Caco-2 (cell line): ENCODE measurements at regions not wholly inside any gene's neighbourhood (a gene's known extent, or its start where the extent isn't known, plus 50 kb on each side); places are given as distances from the start of the nearest gene placed in this dataset.
A peak's percentile ranks its signal among the peaks of the same experiment; 100 is the strongest.

Source experiments
- BruUV-seq: library from RNA; stranded (reverse); fragments of 400-500 nt; replicated peaks from 2 replicates; lab custom pipeline; 2021; lab: Mats Ljungman, UMichigan
- CTCF ChIA-PET: fragments of 300-600 bp; sonication (Branson Sonifier 250); formaldehyde crosslinking; loops from one replicate; lab custom pipeline; 2022; ENCODE audit warnings: antibody characterized with exemption; lab: Charles Lee
- POLR2A ChIA-PET: fragments of 300-600 bp; sonication (Branson Sonifier 250); formaldehyde crosslinking; loops from one replicate; lab custom pipeline; 2022; ENCODE audit warnings: antibody characterized with exemption; lab: Charles Lee
- DNase-seq, 2 experiments: peaks; one replicate each; pipeline versions ENCODE4 v3.0.0 to v3.0.0-alpha.2; 2020 to 2022
- H3K27me3 ChIP-seq: replicated peaks from 2 replicates; pipeline ENCODE4 v1.6.0; 2011; ENCODE audit warnings: low read length; ENCODE audit not compliant: control insufficient read depth, insufficient read depth
- H3K36me3 ChIP-seq: 2 replicates; pipeline ENCODE4 v1.5.1; 2011; ENCODE audit warnings: low read length; ENCODE audit not compliant: control insufficient read depth, insufficient read depth
- H3K4me1 ChIP-seq: fragments of 250-450 bp; sonication (Bioruptor Pico); 2 replicates; pipeline ENCODE4 v1.5.1; 2020; ENCODE audit warnings: mild to moderate bottlenecking
- H3K4me3 ChIP-seq: 2 replicates; pipeline ENCODE4 v1.5.1; 2011; ENCODE audit warnings: low read depth, mild to moderate bottlenecking, control low read depth, low read length
- H3K9me3 ChIP-seq: fragments of 250-450 bp; sonication (Bioruptor Pico); 2 replicates; pipeline ENCODE4 v1.5.1; 2020; ENCODE audit warnings: mild to moderate bottlenecking, moderate library complexity
- H3K27ac Mint-ChIP-seq: one replicate; pipeline ENCODE4 v1.8.0; 2022; ENCODE audit warnings: mixed read lengths; ENCODE audit not compliant: unreplicated experiment
- H3K27me3 Mint-ChIP-seq: one replicate; pipeline ENCODE4 v1.8.0; 2022; ENCODE audit warnings: mixed read lengths; ENCODE audit not compliant: insufficient read depth, unreplicated experiment
- H3K36me3 Mint-ChIP-seq: one replicate; pipeline ENCODE4 v1.8.0; 2022; ENCODE audit warnings: mild to moderate bottlenecking, mixed read lengths; ENCODE audit not compliant: insufficient read depth, unreplicated experiment
- H3K4me1 Mint-ChIP-seq: one replicate; pipeline ENCODE4 v1.8.0; 2022; ENCODE audit warnings: low read depth, mixed read lengths; ENCODE audit not compliant: unreplicated experiment
- H3K4me3 Mint-ChIP-seq: one replicate; pipeline ENCODE4 v1.8.0; 2022; ENCODE audit warnings: mild to moderate bottlenecking, moderate library complexity, mixed read lengths; ENCODE audit not compliant: unreplicated experiment
- H3K9me3 Mint-ChIP-seq: one replicate; pipeline ENCODE4 v1.8.0; 2022; ENCODE audit warnings: mixed read lengths; ENCODE audit not compliant: unreplicated experiment
- intact Hi-C: fragments of 100-400 bp; cut with micrococcal nuclease; formaldehyde crosslinking; loops from one replicate; pipeline ENCODE4 v1.10.0; 2022; ENCODE audit not compliant: unreplicated experiment
- TF ChIP-seq, protein P1 (sequence below), 2 experiments: fragments of 200-600 bp in 1 of 2; IDR thresholded peaks; 1 replicate in 1 of 2; 2 replicates in 1 of 2; pipeline versions ENCODE4 v1.5.1 to v1.8.0; 2011 to 2022; ENCODE audit warnings: antibody characterized with exemption in 1 of 2, control low read depth in 1 of 2, inconsistent platforms in 1 of 2, low read depth in 1 of 2, low read length in 1 of 2, mild to moderate bottlenecking in 1 of 2, moderate library complexity in 1 of 2; ENCODE audit not compliant: insufficient read depth in 1 of 2, severe bottlenecking in 1 of 2, unreplicated experiment in 1 of 2

DNA sequence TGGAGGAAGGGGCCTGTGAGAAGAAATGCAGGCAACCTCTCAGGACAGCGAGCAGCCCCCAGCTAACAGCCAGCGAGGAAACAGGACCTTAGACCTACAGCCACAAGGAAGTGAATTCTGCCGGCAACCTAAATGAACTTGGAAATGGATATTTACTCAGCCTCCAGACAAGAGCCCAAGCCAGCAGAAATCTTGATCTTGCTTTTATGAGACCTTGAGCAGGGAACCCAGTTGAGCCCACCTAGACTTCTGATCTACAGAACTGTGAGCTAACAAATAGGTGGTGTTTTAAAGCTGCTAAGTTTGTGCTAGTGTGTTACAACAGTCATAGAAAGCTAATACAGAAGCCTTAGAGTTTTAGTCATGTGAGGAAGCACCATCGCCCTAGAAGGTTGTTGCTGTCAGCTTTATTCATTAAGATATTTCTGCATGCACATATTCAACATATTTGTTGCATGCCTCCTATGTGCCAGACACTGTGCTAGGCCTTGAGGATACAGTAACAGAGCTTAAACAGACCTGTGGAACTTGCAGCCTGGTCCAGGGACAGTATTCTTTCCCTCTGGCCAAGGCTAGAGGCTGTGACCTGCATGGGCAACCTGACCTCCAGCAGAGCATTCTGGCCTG lies 50.3 kb downstream of the NALF2 start:
- ChIA-PET CTCF (no interaction called here), POLR2A (no interaction called here)
- no peak overlapping the region for H3K4me3 ChIP-seq
- H3K4me1 Mint-ChIP-seq: no peaks in the 10 kb centered on the region
- TF ChIP-seq, protein P1, sequence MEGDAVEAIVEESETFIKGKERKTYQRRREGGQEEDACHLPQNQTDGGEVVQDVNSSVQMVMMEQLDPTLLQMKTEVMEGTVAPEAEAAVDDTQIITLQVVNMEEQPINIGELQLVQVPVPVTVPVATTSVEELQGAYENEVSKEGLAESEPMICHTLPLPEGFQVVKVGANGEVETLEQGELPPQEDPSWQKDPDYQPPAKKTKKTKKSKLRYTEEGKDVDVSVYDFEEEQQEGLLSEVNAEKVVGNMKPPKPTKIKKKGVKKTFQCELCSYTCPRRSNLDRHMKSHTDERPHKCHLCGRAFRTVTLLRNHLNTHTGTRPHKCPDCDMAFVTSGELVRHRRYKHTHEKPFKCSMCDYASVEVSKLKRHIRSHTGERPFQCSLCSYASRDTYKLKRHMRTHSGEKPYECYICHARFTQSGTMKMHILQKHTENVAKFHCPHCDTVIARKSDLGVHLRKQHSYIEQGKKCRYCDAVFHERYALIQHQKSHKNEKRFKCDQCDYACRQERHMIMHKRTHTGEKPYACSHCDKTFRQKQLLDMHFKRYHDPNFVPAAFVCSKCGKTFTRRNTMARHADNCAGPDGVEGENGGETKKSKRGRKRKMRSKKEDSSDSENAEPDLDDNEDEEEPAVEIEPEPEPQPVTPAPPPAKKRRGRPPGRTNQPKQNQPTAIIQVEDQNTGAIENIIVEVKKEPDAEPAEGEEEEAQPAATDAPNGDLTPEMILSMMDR (IDR thresholded peaks at IDR 0.05; ENCODE audit: insufficient read depth in 1 of 2, low read depth in 1 of 2, low read length in 1 of 2, severe bottlenecking in 1 of 2, unreplicated experiment in 1 of 2): no peak
- no peak overlapping the region for H3K4me3 Mint-ChIP-seq
- no TSS peak for BruUV-seq
- H3K4me1 ChIP-seq: peaks cover 19% of the 10 kb centered on the region
- H3K27me3 ChIP-seq: no peaks in the 10 kb centered on the region
- no peak for DNase-seq
- no peaks in the 10 kb centered on the region for H3K9me3 ChIP-seq
- no peaks in the 10 kb centered on the region for H3K36me3 ChIP-seq
- intact Hi-C loops: no loop called here
- H3K36me3 Mint-ChIP-seq: no peaks in the 10 kb centered on the region
- no peaks in the 10 kb centered on the region for H3K9me3 Mint-ChIP-seq
- H3K27me3 Mint-ChIP-seq: no peaks in the 10 kb centered on the region
- no peak overlapping the region for H3K27ac Mint-ChIP-seq

DNA sequence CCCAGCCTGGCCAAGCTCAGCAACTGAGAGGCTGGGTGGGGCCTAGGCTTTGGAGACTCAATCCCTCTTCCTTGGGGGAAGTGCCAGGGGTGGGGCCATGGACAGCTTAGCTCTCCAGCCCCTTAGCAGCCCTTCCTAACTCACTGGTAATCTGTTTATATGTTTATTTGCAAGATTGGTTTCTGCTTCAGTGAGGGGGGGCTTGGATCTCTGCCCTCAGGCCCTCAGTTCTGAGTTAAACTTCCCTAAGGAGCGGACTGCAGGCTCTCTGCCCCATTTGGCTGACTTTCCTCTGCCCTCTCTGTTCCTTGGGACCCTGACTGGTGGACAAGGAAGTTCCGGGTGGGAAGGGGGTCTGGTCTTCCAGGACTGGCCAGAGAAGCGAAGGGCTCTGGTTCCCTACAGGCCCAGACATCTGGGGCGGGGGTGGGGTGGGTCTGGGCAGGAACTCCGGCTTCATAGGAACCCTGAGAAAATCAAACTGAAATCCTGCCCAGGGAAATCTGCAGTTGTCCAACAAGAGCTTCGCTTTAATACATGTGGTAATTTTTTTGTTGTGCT lies 51.4 kb downstream of the NALF2 start:
- H3K27me3 ChIP-seq: no peaks in the 10 kb centered on the region
- no peak overlapping the region for H3K4me3 ChIP-seq
- H3K4me1 ChIP-seq: peaks cover 19% of the 10 kb centered on the region
- intact Hi-C loops: loop anchor here (1.0 kb wide), 2 partner anchors 52 to 63 kb away; no protein-coding TSS in a partner anchor
- H3K4me3 Mint-ChIP-seq: peak overlapping the region; percentile 54
- H3K36me3 Mint-ChIP-seq: no peaks in the 10 kb centered on the region
- H3K9me3 ChIP-seq: no peaks in the 10 kb centered on the region
- peak overlapping the region; percentile 89 for H3K27ac Mint-ChIP-seq
- ChIA-PET CTCF (interaction anchor here (1.0 kb wide), 1 partner anchor 60 kb away, joined by 3 read pairs; the partner anchor contains the start of gene EDA), POLR2A (no interaction called here)
- H3K27me3 Mint-ChIP-seq: no peaks in the 10 kb centered on the region
- no TSS peak for BruUV-seq
- H3K4me1 Mint-ChIP-seq: no peaks in the 10 kb centered on the region
- no peaks in the 10 kb centered on the region for H3K9me3 Mint-ChIP-seq
- no peaks in the 10 kb centered on the region for H3K36me3 ChIP-seq
- DNase-seq: no peak
- TF ChIP-seq, protein P1 (IDR thresholded peaks at IDR 0.05; ENCODE audit: insufficient read depth in 1 of 2, low read depth in 1 of 2, low read length in 1 of 2, severe bottlenecking in 1 of 2, unreplicated experiment in 1 of 2): no peak

DNA sequence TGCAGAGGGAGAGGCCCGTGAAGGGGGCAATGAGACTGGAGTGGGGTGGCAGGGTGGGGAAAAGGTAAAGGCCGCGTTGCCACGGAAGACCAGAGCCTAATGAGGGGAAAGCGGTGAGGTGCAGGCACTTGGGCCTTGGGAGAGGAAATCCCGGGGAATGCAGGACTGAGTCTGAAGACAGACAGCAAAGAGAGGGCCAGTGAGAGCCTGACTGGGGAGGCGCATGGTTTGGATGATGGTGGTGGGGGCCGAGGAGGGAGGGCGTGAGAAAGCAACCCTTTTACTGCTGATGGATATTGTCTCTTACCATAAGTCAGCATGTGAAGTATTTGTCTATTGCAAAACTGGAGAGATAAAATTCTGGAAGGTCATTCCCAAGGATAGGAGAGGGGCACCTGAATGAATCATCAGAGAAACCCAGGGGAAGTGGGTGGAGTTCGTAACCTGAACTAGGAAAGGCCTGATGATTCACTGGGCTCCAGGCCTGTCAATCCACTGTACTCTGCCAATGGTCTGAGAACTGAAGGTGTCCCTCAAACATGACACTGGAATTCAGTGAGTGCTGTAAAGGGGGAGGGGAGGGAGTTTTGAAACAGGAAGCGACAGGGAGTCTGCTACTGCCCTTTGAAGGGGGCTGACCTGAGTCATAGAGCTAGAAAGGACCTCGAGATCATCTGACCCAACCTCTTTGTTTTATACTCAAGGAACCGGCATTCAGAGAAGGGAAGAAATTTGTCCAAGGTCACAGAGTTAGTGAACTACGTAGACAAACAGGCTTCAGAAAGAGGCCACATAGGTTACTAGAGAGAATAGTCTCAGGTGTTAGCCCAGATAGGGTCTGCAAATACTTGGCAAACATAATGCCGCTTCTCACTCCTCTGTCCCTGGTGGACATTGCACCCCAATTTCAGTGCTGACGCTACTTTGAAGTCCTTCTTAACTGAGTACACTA lies 52.2 kb downstream of the NALF2 start:
- Histone ChIP-seq H3K9me3 (no peaks in the 10 kb centered on the region), H3K27me3 (no peaks in the 10 kb centered on the region), H3K36me3 (no peaks in the 10 kb centered on the region), H3K4me3 (no peak overlapping the region), H3K4me1 (peaks cover 19% of the 10 kb centered on the region)
- DNase-seq: peak; percentile 84 to 92
- Mint-ChIP-seq H3K4me1 (no peaks in the 10 kb centered on the region), H3K27ac (peak overlapping the region; percentile 89), H3K4me3 (peak overlapping the region; percentile 54), H3K27me3 (no peaks in the 10 kb centered on the region), H3K9me3 (no peaks in the 10 kb centered on the region), H3K36me3 (no peaks in the 10 kb centered on the region)
- no TSS peak for BruUV-seq
- CTCF ChIA-PET: interaction anchor here (1.0 kb wide), 1 partner anchor 59 kb away, joined by 3 read pairs; the partner anchor contains the start of gene EDA
- TF ChIP-seq, protein P1 (IDR thresholded peaks at IDR 0.05; ENCODE audit: insufficient read depth in 1 of 2, low read depth in 1 of 2, low read length in 1 of 2, severe bottlenecking in 1 of 2, unreplicated experiment in 1 of 2): no peak
- POLR2A ChIA-PET: no interaction called here
- intact Hi-C loops: loop anchor here (1.0 kb wide), 2 partner anchors 53 to 62 kb away; no protein-coding TSS in a partner anchor
